Activated CD4-positive, CD25-positive, alpha-beta regulatory T cell treated with anti-CD3 and anti-CD28 coated beads, Interleukin-2, amount 50 U/mL, for 16 hours (primary cell): ENCODE measurements at regions not wholly inside any gene's neighbourhood (a gene's known extent, or its start where the extent isn't known, plus 50 kb on each side); places are given as distances from the start of the nearest gene placed in this dataset.

Experiments
- DNase-seq: peaks from one replicate; pipeline ENCODE4 v3.0.0-alpha.2; 2020; ENCODE audit warnings: low read depth, low spot score

DNA sequence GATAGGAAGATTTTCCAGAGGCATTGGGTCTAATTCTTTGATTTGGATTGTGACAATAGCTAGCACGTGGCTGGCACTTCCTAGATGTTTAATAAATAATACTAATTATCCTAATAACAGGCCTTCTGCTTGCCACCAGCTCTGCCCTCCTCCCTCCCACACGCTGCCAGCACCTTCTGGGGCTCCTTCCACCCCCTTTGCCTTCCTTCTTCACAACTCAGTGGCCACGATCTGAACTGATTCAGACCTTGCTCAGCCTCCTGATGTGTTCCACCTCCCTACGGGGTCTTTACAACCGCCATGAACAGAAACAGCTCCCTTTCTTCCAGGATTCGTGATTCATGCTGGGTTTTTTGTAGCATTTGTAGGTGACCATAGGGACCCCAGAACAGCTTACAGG lies 310.3 kb upstream of the HS6ST1 start:
- no peak for DNase-seq

DNA sequence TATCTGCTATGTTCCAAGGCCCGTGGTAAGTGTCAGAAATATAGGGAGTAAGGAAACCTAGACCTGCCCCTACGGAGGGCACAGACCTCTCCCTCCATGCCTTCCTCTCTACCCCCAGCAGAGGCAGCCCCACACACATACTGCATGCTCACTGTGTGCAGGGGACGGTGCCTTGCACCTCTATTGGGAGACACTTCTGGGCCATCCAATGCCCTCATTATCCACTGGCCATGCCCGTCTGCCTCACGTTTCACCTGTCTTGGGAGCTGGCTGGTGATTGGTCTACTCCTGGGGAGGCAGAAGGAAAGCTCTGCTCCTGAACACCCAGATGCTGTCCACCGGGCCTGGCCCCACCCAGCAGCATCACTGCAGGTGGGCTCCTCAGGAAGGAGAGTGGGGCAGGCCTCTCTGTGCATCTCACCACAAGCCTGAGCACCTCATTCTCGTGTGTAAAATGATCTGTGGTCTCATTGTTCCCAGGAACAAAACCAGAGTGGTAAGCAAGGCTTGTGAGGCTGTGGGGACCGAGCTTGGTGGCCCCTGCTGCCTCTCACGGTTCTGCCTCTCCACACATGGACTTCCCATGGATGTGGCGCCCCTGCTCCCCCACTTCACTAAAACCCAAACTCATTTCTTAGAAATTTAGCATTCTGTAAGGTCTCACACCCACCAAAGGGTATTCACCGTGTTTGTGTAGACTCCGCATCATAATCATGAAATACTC lies 312.5 kb upstream of the HS6ST1 start:
- DNase-seq = no peak

DNA sequence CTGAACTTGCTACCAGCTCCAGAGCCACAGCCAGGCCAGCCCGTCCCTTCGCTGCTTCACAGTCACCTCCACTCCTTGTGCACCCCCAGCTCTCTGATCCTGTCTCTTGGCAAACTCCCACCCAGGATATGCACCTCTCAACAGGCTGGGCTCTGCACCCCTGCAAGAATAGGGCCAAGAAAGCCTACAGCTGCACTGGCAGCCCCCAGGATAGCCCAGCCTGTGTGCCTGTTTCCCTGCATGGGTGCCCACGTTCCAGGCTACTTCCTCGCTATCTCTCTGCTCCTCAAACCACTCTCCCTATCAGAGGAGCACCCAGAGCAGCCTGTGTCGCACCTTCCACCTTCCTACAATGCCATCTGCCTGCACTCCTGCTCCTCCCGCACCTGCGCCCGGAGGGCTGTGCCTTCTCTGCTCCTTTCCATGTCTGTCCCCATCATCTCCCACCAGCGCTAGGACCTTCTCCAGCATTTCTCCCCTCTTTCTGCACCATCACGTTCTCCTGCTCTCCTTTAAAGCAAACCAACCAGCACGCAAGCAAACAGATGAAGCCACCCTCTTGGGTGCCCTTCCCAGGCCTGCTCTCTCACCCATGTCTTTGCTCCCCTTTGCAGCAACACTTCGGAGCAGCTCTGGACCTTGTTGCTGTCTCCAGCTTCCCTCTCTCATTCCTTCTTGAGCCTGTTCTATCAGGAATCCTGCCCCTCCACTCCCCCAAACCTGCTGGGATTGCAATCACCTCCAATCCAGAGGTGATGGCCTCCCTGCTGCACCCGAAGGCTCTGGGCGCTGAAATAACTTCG lies 313.2 kb upstream of the HS6ST1 start:
- no peak for DNase-seq

DNA sequence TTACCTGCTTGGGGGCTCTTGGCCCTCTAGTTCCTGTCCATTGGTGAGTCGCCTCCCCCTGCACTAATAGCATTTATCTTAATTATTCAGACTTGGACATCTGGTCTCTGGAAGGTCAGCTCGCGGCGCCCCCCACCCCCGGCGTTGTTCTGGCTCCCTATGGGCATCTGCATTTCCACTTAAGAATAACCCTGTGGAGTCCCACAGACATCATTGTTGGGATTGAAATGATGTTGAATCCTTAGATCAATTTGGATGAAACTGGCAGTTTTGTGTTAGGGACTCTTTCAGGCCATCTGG lies 313.8 kb upstream of the HS6ST1 start:
- no peak for DNase-seq

DNA sequence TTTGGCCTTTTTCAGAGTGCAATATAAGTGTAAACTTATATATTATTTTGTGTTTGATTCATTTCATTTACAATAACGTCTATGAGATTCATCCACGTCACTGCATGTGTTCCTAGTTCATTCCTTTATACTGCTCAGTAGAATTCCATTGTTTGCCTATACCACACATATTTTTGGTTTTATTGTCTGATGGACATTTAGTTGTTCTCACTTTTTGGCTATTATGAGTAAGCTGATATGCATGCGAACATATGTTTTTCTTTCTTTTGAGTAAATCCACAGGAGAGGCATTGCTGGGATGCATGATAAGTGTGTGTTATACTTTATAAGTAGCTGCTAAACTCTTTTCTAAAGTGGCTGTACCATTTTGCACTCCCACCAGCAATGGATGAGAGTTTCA lies 314.8 kb upstream of the HS6ST1 start:
- no peak for DNase-seq

DNA sequence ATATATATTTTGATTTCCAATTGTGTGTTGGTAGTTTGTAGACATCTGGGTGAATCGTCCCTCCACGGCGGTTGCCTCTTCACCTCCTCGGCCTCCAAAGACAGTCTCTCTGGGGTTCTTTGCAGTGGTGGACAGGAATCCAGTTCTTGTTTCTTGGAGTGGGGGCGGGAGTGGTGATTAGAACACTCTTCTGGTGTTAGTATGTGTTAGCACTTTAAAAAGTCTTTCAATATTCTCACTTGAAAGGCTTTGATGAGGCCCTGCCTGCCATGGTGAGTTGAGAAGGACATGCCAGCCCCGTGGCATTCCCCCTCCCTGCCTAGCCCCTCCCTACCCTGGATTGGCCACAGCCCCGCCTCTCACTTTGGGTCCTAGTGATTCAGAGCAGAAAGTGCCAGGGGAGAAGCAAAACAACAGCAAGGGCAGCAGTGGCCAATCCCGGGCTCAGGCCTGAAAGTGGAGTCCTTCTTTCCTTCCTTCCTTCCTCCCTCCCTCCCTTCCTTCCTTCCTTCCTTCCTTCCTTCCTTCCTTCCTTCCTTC lies 316.8 kb upstream of the HS6ST1 start:
- DNase-seq = no peak

DNA sequence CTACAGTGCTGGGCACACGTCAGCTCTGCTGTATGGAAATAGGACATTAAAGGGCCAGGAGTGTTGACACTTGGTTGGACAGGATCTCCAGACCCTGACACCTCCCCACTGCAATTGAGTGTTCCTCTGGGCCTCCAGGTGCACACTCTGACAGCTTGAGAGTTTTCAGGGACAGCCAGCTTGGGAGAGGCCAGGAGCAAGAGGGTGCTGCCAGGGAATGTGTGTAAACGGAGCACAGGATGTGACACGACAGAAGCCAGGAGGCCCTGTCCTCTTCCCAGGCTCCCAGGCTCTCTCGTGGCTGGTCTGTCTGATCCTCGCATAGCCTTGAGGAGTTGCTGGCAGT lies 318.1 kb upstream of the HS6ST1 start:
- DNase-seq = no peak

DNA sequence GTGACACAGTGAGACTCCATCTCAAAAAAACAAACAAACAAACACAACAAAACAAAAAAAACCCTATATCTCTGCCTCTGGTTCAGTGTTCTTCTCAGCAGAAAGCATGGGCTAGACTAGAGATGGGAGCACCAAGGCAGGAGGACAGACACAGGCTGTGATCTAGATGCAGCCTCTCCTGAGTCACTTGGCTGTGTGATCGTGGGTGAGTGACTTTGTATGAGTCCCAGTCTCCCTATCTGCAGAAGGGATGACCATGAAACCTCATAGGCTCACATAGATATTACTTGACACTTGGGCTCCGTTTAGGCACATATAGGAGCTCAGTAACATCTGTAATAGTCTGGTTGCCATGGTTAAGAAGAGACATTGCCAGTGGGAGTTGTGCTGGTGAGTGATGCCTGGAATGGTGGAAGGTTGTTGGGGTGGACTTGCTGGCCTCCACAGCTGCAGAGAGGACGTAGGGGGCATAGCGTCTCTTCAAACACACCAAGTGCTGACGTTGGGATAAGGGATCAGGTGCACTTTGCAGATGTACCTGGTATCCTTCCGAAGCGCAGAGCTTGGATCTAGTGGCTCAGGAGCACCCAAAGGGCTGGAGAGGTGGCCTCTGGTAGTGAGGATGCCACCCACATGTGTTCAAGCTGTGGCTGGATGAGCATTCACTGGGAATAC lies 318.9 kb upstream of the HS6ST1 start:
- DNase-seq = no peak

DNA sequence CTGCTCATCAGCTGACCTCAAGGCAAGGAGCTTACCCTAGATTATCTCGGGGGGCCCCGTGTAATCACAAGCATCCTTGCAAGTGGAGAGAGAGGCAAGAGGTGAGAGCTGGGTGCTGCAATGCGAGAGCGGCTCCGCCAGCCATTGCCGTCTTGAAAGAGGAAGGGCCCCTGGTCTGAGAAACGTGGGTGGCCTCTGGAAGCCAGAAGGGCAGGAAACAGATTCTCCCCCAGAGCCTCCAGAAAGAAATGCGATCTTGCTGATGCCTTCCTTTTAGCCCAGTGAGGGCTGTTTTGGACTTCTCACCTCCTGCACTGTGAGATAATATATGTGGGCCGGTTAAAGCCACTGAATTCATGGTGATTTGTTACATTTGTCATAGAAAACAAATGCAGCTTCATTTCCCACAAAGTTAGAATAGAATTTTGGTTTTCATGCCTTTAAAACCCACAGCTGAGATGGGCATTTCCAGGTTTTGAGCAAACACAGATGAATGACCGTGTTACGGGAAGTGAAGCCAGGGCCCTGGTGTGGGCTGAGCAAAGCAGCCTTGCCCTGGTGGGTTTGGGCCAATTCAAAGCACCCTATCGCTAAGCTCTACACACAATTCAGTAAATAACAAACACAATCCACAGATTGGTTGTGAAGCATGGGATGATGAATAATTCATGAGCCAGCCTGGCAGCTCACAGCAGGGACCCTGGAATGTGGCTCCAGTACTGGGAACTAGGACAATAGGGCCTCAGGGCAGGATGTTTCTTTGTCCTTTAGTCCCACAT lies 319.9 kb upstream of the HS6ST1 start:
- DNase-seq = no peak

DNA sequence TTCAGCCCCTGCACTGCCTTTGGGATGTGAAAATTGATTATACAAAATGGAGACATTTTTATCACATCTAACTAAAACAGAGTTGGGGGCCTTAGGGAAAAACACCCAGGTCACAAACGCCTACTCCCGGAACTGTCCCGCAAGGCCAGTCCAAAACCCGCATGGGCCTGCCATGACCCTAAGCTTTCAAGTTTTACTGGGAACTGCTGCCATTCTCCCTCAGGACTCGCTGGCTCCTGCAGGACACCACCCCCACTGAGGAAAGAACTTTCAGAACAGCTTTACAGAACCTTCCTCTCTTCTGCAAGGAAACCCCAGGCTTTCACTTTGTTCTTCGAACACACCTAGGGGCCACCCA lies 320.4 kb upstream of the HS6ST1 start:
- no peak for DNase-seq

DNA sequence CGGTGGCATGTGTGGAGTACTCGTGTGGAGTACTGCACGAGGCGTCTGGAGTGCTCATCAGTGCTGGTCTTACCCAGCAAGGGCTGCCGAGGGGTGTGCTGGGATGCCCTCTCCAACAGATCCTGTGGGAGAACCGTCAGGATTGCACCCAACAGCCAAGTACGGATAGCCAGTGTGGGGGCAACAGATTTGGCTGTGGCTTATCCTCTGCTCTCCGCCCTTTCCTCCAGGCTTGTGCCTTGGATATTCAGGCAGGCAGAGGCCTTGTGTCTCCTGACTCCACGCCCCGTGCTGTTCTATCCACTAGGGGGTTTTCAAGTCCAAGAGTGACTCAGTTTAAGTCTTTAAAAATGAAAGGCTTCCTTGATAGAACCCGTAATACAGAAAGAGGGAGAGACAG lies 321.0 kb upstream of the HS6ST1 start:
- DNase-seq = no peak

DNA sequence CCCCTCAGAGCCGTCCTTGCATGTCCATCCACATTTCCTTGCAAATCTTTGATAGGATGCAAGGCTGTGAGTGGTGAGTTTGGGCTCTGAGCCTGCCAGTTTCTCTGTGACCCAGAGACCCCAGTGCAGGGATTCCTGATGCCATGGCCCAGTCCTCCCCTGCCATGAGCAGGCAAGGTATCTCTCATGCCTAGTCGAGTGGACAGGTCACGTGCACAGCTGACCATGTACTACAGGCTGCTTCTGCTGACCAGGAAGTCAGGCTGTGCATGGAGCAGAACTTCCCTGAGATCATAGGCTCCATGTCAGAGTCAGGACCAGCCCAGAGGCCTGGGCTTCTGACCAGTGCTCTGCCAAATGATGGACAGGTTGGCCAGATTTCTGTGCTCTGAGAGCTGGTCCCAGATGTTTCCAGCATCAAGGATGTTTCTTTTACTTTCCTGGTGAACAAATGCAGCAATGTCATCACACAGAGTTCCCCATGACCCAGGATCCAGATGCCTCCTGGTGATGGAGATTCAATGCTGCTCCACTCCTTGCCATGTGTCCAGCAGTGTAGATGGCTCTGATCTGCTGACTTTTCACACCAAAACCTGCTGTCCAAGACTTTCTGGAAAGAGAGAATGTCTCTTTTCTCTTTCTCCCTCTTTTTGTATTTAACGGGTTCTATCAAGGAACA lies 321.6 kb upstream of the HS6ST1 start:
- DNase-seq = no peak

DNA sequence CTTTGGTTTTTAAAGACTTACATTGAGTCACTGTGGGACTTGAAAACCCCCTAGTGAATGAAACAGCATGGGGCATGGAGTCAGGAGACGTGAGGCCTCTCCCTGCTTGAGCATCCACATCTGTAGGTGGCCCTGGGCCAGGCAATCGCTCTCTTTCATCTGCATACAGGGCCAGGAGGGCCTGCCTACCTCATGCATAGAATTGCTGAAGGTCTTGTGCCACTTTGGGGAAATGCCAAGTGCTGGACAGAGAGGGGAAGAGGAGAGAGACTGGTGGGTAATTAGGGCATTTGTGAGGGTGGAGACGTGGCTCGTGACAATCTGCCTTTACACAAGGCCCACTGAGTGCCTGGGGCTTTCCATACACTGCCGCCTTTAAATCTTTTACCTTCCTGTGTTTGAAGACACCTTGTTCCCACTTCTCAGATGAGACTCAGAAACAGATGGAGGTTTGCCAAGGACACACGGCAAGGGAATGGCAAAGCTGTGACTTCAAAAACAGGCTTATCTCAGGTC lies 322.2 kb upstream of the HS6ST1 start:
- no peak for DNase-seq

DNA sequence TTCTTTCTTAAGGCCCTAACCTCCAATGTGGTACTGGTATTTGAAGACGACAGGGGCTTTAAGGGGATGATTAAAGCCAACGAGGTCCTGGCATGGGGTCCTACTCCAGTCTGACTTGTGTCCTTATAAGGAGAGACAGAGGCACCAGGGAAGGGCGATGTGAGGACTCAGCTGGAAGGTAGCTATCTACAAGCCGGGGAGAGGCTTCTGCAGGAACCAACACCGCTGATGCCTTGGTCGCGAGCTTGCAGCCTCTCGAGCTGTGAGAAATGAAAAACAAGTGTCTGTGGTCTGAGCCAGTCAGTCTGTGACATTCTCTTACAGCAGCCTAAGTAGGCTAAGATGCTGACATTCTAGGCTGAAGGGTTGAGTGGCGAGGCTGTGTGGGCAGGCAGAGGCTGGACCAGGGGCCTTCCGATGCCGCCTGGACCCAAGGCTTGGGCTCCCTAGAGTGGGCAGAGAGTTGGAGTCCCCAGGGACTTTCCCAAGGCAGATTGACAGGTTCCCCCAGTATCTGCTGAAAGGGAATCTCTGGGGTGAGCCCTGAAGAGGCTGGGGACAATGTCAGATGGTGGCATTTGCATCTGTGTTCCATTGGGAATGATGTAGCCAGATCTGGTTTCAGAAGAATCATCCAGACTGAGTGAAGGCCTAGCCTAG lies 322.9 kb upstream of the HS6ST1 start:
- DNase-seq = no peak

DNA sequence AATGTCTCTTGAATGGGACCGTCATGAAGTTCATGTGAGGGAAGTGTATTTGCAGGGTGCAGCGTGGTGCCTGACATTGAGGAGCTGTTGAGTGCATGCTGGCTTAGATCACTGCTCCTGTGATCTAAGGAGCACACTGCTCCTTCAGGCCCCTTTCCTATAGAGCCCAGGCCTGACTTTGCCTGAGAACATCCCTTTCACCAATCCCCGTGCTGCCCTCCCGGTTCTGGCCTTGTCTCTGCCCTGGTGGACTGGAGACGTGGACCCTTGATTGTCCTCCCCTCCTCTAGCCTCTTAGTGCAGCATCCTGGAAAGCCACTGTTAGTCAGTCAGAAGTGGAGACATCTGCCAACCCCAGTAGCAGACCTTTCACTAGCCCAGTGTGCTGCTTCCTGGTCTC lies 323.6 kb upstream of the HS6ST1 start:
- no peak for DNase-seq

DNA sequence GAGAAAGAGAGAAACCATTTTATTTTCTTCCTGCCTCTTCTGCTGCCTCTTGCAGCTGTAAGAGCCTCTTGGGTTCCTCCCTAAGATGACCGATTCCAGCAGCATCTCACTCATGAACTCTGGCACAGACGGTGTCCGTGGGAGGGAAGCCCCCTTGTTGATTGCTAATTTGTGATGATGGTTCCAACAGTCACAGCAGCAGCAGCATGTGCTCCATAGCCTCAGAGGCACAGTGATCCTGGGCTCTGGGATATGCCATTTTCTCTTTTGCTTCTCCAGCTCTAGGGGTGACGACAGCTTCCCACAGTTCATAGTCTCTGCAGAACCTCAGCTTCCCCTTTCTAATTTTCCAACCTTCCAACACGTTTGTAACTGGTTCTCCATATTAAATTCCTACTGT lies 324.2 kb upstream of the HS6ST1 start:
- DNase-seq = no peak

DNA sequence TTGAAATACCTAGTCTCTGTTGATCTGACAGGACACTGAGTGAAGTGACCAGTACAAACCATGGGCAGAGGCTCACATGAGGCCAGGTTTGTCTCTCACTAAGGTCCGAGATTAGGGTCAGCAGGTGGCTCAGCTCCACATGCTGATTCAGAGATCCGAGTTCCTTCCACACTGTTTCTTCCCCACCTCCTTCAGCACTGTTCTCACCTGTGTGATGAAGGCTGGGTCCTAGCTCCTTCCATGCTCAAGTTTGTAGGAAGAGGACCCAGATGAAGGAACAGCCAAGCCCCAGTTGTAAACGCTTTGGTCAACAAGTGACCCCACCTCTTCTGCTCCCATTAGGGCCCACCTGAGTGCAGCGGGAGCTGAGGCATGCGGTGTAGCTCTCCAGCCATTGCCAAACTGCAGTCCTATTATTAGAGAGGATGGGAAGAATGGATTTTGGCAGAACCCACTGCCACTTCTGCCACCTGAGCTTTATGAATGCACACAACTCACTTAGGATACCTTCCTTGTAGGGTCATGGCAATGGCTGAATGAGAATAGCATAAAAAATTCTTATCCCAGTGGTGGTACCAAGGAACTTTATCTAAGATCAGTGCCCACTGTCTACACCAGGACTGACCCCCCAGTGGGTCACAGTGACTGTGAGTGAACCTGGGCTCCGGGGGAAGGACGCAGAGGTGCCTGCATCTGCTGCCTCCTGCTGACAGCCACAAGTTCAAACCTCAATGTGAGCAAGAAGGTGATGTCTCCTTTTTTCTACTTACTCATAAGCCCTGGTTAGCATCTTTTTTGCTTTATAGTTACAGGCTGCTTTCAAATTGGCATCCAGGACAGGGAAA lies 324.8 kb upstream of the HS6ST1 start:
- DNase-seq = no peak

DNA sequence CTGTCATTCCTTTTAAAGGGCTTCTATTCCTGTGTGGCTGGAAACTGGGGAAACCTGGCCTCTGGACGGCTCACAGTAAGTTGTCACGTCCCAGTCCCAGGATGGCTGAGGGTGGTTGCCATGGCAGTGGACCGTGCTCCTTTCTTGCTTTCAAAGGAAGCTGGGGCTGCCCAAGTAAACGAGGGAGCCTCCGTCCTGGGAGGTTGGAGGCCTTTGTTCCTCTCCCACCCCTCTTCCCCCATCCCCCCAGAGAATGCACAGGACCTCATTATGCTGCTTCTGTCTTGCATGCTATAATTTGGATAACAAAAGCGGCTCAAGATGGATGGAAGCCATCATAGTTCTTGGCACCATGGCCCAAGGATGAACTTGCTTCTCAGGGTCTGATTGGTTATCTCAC lies 325.5 kb upstream of the HS6ST1 start:
- DNase-seq = no peak

DNA sequence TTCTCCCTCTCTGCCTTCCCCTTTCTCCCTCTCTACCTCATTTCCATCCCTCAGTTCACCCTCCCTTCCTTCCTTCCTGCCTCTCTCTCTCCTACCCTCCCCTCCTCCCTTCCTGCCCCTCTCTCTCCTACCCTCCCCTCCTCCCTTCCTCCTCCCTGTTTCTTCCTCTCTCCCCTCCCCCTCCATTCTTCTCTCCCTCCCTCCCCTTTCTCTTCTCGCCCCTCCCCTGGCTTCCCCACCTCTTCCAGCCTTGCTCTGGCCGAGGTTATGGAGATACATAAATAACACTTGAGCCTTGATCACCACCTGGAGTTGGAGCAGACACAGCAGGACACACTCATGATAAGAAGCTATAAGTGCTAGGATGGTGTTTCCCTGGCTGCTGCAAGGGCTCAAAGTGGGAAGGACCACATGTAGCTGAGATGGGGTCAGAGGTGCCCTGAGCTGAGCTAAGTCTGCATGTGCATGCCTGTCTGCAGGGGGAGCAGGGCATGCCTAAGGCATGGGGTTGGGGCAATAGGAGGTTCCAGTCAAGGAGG lies 326.1 kb upstream of the HS6ST1 start:
- no peak for DNase-seq

DNA sequence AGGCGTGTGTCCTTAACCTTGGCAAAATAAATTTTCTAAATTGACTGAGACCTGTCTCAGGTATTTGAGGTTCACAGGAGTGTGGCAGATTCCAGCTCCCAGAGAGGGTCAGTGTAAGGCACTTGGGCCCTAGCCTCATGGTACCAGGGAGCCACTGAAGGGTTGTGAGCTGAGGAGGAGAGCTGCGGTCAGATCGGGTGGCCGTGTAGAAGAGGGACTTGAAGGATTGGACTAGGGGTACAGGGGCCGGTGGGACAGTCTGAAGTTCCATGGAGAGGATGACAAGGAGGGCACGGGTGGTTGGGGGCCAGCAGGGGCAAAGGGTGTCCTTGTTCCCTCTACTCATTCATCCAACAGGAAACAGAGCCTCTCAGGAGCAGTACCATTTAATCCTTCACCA lies 327.0 kb upstream of the HS6ST1 start:
- DNase-seq = no peak
